KMS-11 (cell line): ENCODE measurements at regions not wholly inside any gene's neighbourhood (a gene's known extent, or its start where the extent isn't known, plus 50 kb on each side); places are given as distances from the start of the nearest gene placed in this dataset.

Source experiments
- H2AFZ ChIP-seq: fragments of 200-600 bp; sonication (generic); 2 replicates; pipeline ENCODE4 v1.6.1; 2016; ENCODE audit warnings: antibody characterized with exemption, mixed run types, low read depth
- H3K27ac ChIP-seq: fragments of 200-600 bp; sonication (generic); 2 replicates; pipeline ENCODE4 v1.6.1; 2016; ENCODE audit warnings: mild to moderate bottlenecking, mixed run types
- H3K27me3 ChIP-seq: fragments of 200-600 bp; sonication (generic); 2 replicates; pipeline ENCODE4 v1.6.1; 2017; ENCODE audit warnings: mild to moderate bottlenecking, low read depth, mixed run types, moderate library complexity; ENCODE audit not compliant: insufficient read depth
- H3K36me3 ChIP-seq: fragments of 200-600 bp; sonication (generic); 2 replicates; pipeline ENCODE4 v1.6.1; 2017; ENCODE audit warnings: mild to moderate bottlenecking, mixed run types; ENCODE audit not compliant: insufficient read depth
- H3K4me1 ChIP-seq: fragments of 200-600 bp; sonication (generic); 2 replicates; pipeline ENCODE4 v1.6.1; 2016; ENCODE audit warnings: mild to moderate bottlenecking, low read depth, mixed run types; ENCODE audit not compliant: poor library complexity, severe bottlenecking
- H3K4me2 ChIP-seq: fragments of 200-600 bp; sonication (generic); 2 replicates; pipeline ENCODE4 v1.7.0; 2016; ENCODE audit warnings: mild to moderate bottlenecking, mixed run types
- H3K4me3 ChIP-seq: fragments of 200-600 bp; sonication (generic); IDR thresholded peaks from 2 replicates; pipeline ENCODE4 v1.6.1; 2017; ENCODE audit warnings: low read depth, low read length, mixed read lengths; ENCODE audit not compliant: insufficient read depth
- H3K79me2 ChIP-seq: fragments of 200-600 bp; sonication (generic); 2 replicates; pipeline ENCODE4 v1.6.1; 2016; ENCODE audit warnings: low read depth, mixed run types; ENCODE audit not compliant: insufficient read depth
- H3K9ac ChIP-seq: fragments of 200-600 bp; sonication (generic); 2 replicates; pipeline ENCODE4 v1.6.1; 2016; ENCODE audit warnings: mild to moderate bottlenecking, mixed run types
- H4K20me1 ChIP-seq: fragments of 200-600 bp; sonication (generic); 2 replicates; pipeline ENCODE4 v1.6.1; 2016; ENCODE audit warnings: mild to moderate bottlenecking, mixed run types; ENCODE audit not compliant: insufficient read depth
- CTCF ChIP-seq: fragments of 200-600 bp; sonication (generic); conservative IDR thresholded peaks from 2 replicates; pipeline ENCODE4 v1.6.1; 2017; ENCODE audit warnings: low read depth, mild to moderate bottlenecking, antibody characterized with exemption, low read length, moderate library complexity, mixed read lengths

- H4K20me1 ChIP-seq: no peaks in the 10 kb centered on the region
- H3K27me3 ChIP-seq: no peaks in the 10 kb centered on the region
- no peak overlapping the region for H3K9ac ChIP-seq
- H3K79me2 ChIP-seq: no peaks in the 10 kb centered on the region
- no peak overlapping the region for H3K27ac ChIP-seq
- no peak overlapping the region for H3K4me2 ChIP-seq
- H3K4me1 ChIP-seq: no peaks in the 10 kb centered on the region
- H3K36me3 ChIP-seq: no peaks in the 10 kb centered on the region
- H2AFZ ChIP-seq: no peak overlapping the region
- no peak overlapping the region for H3K4me3 ChIP-seq
- TF ChIP-seq CTCF: no peak
Observed at GRCh38 chr14:98949051-98949450, 322.9 kb downstream of the BCL11B start.

- H3K4me3 ChIP-seq: no peak overlapping the region
- no peaks in the 10 kb centered on the region for H3K79me2 ChIP-seq
- H4K20me1 ChIP-seq: no peaks in the 10 kb centered on the region
- H3K4me1 ChIP-seq: no peaks in the 10 kb centered on the region
- H3K9ac ChIP-seq: no peak overlapping the region
- no peak overlapping the region for H2AFZ ChIP-seq
- no peaks in the 10 kb centered on the region for H3K27me3 ChIP-seq
- no peaks in the 10 kb centered on the region for H3K36me3 ChIP-seq
- H3K27ac ChIP-seq: no peak overlapping the region
- no peak overlapping the region for H3K4me2 ChIP-seq
- no peak for TF ChIP-seq CTCF
Observed at GRCh38 chr14:98949481-98950135, 322.4 kb downstream of the BCL11B start.

GRCh38 chr14:98950353-98950895, 321.6 kb downstream of the BCL11B start:
- Histone ChIP-seq H4K20me1 (no peaks in the 10 kb centered on the region), H3K27ac (no peak overlapping the region), H3K9ac (no peak overlapping the region), H2AFZ (no peak overlapping the region), H3K4me2 (no peak overlapping the region), H3K4me3 (no peak overlapping the region), H3K4me1 (no peaks in the 10 kb centered on the region), H3K27me3 (no peaks in the 10 kb centered on the region), H3K79me2 (no peaks in the 10 kb centered on the region), H3K36me3 (no peaks in the 10 kb centered on the region)
- TF ChIP-seq CTCF: no peak

GRCh38 chr14:98951031-98951430, 321.0 kb downstream of the BCL11B start:
- Histone ChIP-seq H3K4me1 (no peaks in the 10 kb centered on the region), H3K36me3 (no peaks in the 10 kb centered on the region), H3K27me3 (no peaks in the 10 kb centered on the region), H3K4me2 (no peak overlapping the region), H3K9ac (no peak overlapping the region), H2AFZ (no peak overlapping the region), H3K27ac (no peak overlapping the region), H4K20me1 (no peaks in the 10 kb centered on the region), H3K79me2 (no peaks in the 10 kb centered on the region), H3K4me3 (no peak overlapping the region)
- TF ChIP-seq CTCF: no peak
